ENCODE measurements at regions not wholly inside any gene's neighbourhood (a gene's known extent, or its start where the extent isn't known, plus 50 kb on each side); places are given as distances from the start of the nearest gene placed in this dataset.
"Not testable (repeated sequence)": the region's sequence is repeated elsewhere in the genome, so short reads cannot be mapped to it uniquely, and the experiment has no call there.

GRCh38 chr9:16286160-16286559, 584.3 kb downstream of the BNC2 start:
- no peak for DNase-seq

GRCh38 chr9:16289639-16290038, 580.8 kb downstream of the BNC2 start:
- DNase-seq, result no peak

- no peak for DNase-seq
Observed at GRCh38 chr9:16290169-16290568, 580.3 kb downstream of the BNC2 start.

GRCh38 chr9:16291921-16292320, 578.5 kb downstream of the BNC2 start:
- DNase-seq, result no peak

GRCh38 chr9:16293610-16294009, 576.9 kb downstream of the BNC2 start:
- DNase-seq, result no peak

DNA sequence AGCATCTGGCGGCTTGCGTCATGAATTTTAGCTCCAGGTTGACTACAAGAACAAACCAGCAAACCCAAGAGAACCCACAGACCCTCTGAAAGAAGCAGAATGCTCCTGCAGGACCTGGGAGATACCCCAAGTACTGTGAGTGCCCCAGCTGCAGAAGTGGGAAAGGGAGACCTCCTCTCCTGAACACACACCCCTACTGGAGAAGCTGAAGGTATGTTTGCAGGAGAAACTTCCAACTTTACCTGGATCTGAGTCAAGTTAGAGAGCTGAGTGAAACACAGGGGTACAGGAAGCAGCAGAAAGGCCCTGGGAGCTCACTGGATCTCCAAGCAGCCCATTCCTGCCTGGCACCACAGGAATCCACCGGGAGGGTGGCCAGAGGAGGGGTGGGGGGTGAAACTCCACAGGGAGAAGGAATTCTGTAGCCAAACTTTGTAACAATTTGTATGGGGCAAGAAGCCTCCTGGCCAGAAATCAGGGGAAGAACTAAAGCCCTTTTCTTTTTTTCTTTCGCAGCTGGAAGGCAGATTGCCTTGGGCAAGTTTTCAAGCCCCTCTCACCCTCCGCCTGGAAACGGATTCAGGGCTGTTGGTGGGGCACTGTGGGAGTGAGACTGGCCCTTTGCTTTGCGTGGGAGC, 576.2 kb downstream of the BNC2 start:
- no peak for DNase-seq

- DNase-seq, result not testable (repeated sequence)
Observed at GRCh38 chr9:16294940-16295339, 575.5 kb downstream of the BNC2 start.

GRCh38 chr9:16299368-16299767, 571.1 kb downstream of the BNC2 start:
- not testable (repeated sequence) for DNase-seq

DNA sequence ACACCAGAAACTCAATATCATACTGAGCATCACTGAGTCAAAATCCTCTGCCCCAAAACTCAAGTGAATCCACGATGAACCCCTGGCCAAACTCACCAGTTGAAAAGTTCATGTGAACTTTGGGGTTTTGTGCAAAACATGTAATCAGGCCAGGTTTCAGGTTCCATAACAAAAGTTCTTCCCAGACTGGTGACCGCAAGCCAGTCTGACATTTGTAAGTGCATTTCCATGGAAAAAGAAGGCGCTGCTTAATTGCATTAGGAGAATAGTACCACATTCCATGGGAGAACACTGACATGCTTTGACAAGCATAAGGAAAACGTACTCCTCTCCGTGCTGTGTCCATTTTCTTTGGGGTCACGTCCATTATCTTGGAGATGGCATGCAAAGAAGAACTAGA, 567.0 kb downstream of the BNC2 start:
- DNase-seq, result no peak

GRCh38 chr9:16304301-16304700, 566.2 kb downstream of the BNC2 start:
- DNase-seq, result no peak

DNA sequence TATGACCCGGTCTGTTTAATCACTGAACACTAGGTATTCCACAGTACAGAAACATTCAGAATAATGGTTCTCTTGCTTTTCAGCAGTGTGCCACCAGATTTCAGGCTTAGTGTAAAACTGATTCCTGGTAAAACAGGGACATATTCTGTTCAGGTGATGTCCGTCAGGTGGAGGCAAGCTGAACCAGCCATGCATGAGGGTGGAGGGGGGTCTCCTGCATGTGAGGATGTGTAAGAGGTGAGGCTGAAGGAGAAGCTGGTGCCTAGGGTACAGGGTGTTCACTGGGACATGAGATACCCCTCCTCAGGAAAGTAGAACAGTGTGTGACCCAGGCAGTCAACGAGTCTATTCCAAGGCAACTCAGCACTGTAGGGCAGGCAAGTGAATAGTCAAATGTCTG, 563.9 kb downstream of the BNC2 start:
- no peak for DNase-seq

GRCh38 chr9:16307626-16308195, 562.8 kb downstream of the BNC2 start:
- DNase-seq, result no peak

- DNase-seq, result no peak
Observed at GRCh38 chr9:16308645-16309044, 561.8 kb downstream of the BNC2 start.

- DNase-seq, result no peak
Observed at GRCh38 chr9:16309082-16309468, 561.4 kb downstream of the BNC2 start.

- no peak for DNase-seq
Observed at GRCh38 chr9:16309469-16310271, 560.8 kb downstream of the BNC2 start.

DNA sequence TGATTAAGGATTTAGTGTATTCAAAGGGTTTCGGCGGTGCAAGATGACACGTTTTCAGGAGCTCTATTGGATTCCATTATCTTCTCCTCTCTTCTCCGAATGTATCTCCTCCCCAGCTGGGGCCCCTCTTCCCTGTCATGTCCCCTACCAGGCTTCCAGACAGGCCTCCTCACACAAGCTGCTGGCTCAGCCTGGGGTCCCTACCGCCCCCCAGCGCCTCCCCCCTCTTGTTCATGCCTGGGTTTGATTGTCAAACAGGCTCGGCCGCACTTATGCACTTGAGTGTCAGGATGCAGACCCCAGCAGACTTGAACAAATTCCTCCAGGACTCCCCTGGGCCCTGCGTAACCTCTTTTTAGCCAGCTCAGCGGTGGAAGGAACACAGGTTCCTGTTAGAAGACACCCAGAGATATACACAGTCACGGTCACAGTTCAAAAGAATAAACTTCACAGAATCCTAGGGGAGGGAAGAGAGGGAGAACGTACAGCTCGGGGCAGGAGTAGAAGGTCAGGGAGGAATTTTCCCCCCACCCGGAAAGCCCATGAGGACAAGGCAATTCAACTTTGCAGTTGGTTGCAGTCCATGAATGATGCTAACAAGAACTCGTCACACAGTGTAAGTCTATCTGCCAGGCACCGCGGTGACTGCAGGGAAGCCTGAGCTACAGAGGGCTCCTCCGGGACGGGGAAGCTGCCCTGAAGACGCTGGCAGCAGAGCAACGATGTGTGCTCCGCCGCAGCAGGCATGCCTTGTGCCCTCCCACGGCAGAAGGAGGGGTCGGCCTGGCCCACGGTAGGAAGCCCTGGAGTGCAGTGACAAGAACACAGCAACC, 560.0 kb downstream of the BNC2 start:
- DNase-seq, result no peak

DNA sequence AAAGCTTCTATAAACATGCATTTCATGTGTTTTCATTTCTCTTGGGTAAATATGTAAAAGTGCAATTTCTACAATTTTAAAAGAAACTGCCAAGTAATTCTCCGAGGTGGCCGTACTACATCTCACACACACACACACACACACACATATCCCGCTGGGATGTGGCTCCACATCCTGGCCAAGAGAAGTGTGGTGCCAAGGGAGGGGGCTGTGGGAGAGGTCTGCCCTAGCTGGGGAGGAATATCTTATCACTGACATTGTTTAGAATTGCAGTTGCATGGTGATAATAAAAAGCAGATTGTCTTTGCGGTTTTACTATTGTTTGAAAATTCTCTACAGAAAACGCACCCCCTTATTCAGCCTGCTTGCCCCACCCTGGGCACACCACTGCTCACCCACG, 558.4 kb downstream of the BNC2 start:
- DNase-seq, result no peak

DNA sequence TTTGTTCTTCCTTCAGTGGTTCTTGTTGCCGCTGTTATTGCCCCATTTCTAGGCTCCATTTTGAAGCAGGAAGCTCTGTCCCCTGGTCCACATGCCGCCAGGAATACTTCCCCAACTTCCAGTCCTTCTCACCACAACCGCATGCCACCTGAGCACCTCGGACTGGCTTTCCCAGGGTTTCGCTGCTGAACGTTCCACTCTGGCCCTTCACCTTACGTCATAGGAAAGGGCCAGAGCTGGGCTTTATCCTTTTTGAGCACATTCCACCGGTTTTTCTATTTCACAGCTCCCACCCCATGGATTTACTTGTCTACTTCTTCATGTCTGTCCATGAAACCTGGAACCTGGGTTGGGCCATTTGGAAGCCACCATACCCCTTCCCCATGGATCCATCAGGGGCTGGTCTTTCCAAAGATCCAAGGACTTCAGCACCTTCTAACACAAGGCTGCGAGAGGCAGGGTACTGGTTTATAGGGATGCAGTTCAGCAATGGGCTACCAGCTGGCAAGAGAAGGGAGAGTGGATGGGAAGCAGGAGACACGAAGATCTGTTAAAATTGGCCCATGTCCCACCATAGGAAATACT, 557.4 kb downstream of the BNC2 start:
- DNase-seq, result no peak

GRCh38 chr9:16314476-16314875, 556.0 kb downstream of the BNC2 start:
- no peak for DNase-seq

DNA sequence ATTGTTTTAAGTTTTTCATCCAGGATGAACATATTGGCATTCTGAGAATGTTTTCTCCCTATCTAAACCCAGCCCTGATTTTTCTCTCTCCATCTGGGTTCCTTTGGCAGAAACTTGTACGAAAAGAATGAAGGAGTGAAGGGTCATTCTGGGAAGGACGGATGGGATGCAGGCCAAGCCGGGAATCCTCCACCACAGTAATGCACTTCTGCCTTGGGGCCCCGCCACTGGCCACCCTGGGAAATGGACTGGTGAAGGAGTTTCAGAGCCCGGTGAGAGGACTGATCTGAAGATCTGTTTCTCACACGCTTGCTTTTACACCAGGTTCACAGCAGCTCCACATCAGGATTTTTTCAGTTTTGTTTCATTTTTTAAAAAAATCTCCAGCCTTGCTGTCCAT, 554.8 kb downstream of the BNC2 start:
- no peak for DNase-seq

DNA sequence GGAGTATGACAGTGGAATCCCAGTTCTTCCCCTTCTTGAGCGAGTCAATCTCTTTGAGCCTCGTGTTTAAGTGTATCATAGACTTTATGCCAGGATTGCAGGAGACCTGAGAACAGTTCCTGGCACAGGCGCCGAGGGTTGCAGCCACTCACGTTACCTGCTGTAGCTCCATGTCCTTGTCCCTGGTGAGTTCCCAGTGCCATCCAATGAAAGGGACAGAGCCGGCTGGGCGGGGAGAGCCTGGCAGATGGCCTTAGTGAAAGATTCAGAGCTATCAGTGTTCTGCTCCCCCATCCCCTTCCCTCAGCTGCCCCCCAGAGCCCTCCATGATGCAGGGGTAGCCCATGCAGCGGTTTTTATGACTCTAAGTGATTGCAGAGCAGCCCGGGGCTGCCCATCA, 554.0 kb downstream of the BNC2 start:
- DNase-seq, result no peak

- no peak for DNase-seq
Observed at GRCh38 chr9:16316911-16317817, 553.3 kb downstream of the BNC2 start.
